K562 (cell line): ENCODE measurements at regions not wholly inside any gene's neighbourhood (a gene's known extent, or its start where the extent isn't known, plus 50 kb on each side); places are given as distances from the start of the nearest gene placed in this dataset.

Experiments
- EHMT2 ChIP-seq: fragments of 450-650 bp; IDR thresholded peaks from 2 replicates; pipeline ENCODE4 v1.6.1; 2018; ENCODE audit warnings: antibody characterized with exemption
- GTF2F1 ChIP-seq: IDR thresholded peaks from 2 replicates; pipeline ENCODE4 v1.6.1; 2011; ENCODE audit warnings: low read depth, low read length, improper control_type of control experiment
- HDAC2 ChIP-seq: fragments of 450-650 bp; IDR thresholded peaks from 2 replicates; pipeline ENCODE4 v1.6.1; 2016; ENCODE audit warnings: mild to moderate bottlenecking
- MAZ ChIP-seq, 2 experiments: fragments of 450-650 bp in 1 of 2; sonication (generic) in 1 of 2; formaldehyde crosslinking; IDR thresholded peaks in 1 of 2; conservative IDR thresholded peaks in 1 of 2; 2 replicates each; pipeline versions ENCODE4 v1.4.0 to v1.5.0; 2020; ENCODE audit warnings: mild to moderate bottlenecking in 1 of 2, missing genetic modification reagents in 1 of 2
- ZBTB12 ChIP-seq: fragments of 250-450 bp; sonication (Bioruptor Pico); IDR thresholded peaks from 2 replicates; pipeline ENCODE4 v1.4.0; 2020
- ZNF197 ChIP-seq: fragments of 200-800 bp; sonication (Bioruptor generic); IDR thresholded peaks from 2 replicates; pipeline ENCODE4 v1.6.1; 2016; ENCODE audit warnings: low read depth, missing genetic modification characterization, missing compliant biosample characterization
- TF ChIP-seq, protein P1 (sequence below): sonication (generic); formaldehyde crosslinking; IDR thresholded peaks from 2 replicates; pipeline ENCODE4 v1.8.0; 2023; ENCODE audit warnings: missing genetic modification reagents, mild to moderate bottlenecking, borderline replicate concordance
- TF ChIP-seq, protein P2 (sequence below), 2 experiments: fragments of 450-650 bp; IDR thresholded peaks; 2 replicates each; pipeline ENCODE4 v1.6.1; 2018; ENCODE audit warnings: mild to moderate bottlenecking in 2 of 2, low read depth in 1 of 2; ENCODE audit not compliant: partially characterized antibody in 2 of 2

DNA sequence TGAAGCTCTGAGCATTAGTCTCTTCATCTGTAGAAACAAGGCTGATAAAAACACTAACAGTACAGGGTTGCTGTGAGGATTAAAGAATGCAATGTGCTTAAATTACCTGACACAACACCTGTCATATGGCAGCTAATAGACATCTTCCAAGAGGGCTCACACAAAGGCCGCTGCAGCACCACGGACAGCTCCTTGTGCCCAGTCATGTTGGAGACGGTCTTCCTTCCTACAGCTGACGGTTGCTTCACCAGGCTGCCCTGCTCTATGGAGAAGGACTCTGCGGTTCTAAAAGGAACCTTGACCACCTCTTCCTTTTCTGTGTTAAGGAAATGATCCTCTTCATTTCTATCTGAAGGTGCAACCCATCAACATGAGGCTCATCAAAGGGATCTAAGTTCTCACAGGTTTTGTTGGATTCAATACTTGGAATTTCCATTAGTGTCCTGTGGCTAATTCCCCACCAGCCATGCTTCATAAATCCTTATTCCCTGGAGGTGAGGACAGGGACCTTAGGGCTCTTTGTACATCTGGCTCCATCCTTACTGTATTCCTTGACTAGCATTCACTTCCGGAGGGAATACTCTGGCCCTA, 138.9 kb upstream of the CES5A start (continued):
- TF ChIP-seq HDAC2 (peak; percentile 43; the same call in 1 of the 2 replicates), EHMT2 (peak; percentile 99), GTF2F1 (no peak), MAZ (CRISPR knock-in tag; conservative IDR thresholded peaks at IDR 0.05 in 1 of 2, IDR thresholded peaks at IDR 0.05 in 1 of 2) (peak in 1 of 2 experiments; percentile 39; a peak in 1 of 4 replicates), ZNF197 (peak; percentile 88), ZBTB12 (CRISPR knock-in tag) (no peak)
- TF ChIP-seq, protein P1, sequence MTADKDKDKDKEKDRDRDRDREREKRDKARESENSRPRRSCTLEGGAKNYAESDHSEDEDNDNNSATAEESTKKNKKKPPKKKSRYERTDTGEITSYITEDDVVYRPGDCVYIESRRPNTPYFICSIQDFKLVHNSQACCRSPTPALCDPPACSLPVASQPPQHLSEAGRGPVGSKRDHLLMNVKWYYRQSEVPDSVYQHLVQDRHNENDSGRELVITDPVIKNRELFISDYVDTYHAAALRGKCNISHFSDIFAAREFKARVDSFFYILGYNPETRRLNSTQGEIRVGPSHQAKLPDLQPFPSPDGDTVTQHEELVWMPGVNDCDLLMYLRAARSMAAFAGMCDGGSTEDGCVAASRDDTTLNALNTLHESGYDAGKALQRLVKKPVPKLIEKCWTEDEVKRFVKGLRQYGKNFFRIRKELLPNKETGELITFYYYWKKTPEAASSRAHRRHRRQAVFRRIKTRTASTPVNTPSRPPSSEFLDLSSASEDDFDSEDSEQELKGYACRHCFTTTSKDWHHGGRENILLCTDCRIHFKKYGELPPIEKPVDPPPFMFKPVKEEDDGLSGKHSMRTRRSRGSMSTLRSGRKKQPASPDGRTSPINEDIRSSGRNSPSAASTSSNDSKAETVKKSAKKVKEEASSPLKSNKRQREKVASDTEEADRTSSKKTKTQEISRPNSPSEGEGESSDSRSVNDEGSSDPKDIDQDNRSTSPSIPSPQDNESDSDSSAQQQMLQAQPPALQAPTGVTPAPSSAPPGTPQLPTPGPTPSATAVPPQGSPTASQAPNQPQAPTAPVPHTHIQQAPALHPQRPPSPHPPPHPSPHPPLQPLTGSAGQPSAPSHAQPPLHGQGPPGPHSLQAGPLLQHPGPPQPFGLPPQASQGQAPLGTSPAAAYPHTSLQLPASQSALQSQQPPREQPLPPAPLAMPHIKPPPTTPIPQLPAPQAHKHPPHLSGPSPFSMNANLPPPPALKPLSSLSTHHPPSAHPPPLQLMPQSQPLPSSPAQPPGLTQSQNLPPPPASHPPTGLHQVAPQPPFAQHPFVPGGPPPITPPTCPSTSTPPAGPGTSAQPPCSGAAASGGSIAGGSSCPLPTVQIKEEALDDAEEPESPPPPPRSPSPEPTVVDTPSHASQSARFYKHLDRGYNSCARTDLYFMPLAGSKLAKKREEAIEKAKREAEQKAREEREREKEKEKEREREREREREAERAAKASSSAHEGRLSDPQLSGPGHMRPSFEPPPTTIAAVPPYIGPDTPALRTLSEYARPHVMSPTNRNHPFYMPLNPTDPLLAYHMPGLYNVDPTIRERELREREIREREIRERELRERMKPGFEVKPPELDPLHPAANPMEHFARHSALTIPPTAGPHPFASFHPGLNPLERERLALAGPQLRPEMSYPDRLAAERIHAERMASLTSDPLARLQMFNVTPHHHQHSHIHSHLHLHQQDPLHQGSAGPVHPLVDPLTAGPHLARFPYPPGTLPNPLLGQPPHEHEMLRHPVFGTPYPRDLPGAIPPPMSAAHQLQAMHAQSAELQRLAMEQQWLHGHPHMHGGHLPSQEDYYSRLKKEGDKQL (CRISPR knock-in tag): no peak
- TF ChIP-seq, protein P2, sequence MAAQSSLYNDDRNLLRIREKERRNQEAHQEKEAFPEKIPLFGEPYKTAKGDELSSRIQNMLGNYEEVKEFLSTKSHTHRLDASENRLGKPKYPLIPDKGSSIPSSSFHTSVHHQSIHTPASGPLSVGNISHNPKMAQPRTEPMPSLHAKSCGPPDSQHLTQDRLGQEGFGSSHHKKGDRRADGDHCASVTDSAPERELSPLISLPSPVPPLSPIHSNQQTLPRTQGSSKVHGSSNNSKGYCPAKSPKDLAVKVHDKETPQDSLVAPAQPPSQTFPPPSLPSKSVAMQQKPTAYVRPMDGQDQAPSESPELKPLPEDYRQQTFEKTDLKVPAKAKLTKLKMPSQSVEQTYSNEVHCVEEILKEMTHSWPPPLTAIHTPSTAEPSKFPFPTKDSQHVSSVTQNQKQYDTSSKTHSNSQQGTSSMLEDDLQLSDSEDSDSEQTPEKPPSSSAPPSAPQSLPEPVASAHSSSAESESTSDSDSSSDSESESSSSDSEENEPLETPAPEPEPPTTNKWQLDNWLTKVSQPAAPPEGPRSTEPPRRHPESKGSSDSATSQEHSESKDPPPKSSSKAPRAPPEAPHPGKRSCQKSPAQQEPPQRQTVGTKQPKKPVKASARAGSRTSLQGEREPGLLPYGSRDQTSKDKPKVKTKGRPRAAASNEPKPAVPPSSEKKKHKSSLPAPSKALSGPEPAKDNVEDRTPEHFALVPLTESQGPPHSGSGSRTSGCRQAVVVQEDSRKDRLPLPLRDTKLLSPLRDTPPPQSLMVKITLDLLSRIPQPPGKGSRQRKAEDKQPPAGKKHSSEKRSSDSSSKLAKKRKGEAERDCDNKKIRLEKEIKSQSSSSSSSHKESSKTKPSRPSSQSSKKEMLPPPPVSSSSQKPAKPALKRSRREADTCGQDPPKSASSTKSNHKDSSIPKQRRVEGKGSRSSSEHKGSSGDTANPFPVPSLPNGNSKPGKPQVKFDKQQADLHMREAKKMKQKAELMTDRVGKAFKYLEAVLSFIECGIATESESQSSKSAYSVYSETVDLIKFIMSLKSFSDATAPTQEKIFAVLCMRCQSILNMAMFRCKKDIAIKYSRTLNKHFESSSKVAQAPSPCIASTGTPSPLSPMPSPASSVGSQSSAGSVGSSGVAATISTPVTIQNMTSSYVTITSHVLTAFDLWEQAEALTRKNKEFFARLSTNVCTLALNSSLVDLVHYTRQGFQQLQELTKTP (IDR thresholded peaks at IDR 0.05; ENCODE audit: low read depth in 1 of 2, partially characterized antibody in 2 of 2): peak in 1 of 2 experiments; percentile 83
